Endothelial cell (in vitro differentiated cells): ENCODE measurements at regions not wholly inside any gene's neighbourhood (a gene's known extent, or its start where the extent isn't known, plus 50 kb on each side); places are given as distances from the start of the nearest gene placed in this dataset.

ENCODE experiments used
- DNase-seq: peaks from one replicate; pipeline ENCODE4 v3.0.0; 2021; ENCODE audit warnings: low spot score
- H3K27ac Mint-ChIP-seq: one replicate; pipeline ENCODE4 v1.8.0; 2021; ENCODE audit warnings: mixed read lengths, inconsistent platforms; ENCODE audit not compliant: unreplicated experiment
- H3K27me3 Mint-ChIP-seq: one replicate; pipeline ENCODE4 v1.8.0; 2021; ENCODE audit warnings: mild to moderate bottlenecking, moderate library complexity, mixed read lengths, inconsistent platforms; ENCODE audit not compliant: unreplicated experiment
- H3K36me3 Mint-ChIP-seq: one replicate; pipeline ENCODE4 v1.8.0; 2021; ENCODE audit warnings: mild to moderate bottlenecking, low read depth, mixed read lengths, inconsistent platforms; ENCODE audit not compliant: unreplicated experiment
- H3K4me1 Mint-ChIP-seq: one replicate; pipeline ENCODE4 v1.8.0; 2021; ENCODE audit warnings: mild to moderate bottlenecking, mixed read lengths, inconsistent platforms; ENCODE audit not compliant: unreplicated experiment
- H3K4me3 Mint-ChIP-seq: one replicate; pipeline ENCODE4 v1.8.0; 2021; ENCODE audit warnings: mild to moderate bottlenecking, mixed read lengths, inconsistent platforms; ENCODE audit not compliant: unreplicated experiment
- H3K9me3 Mint-ChIP-seq: one replicate; pipeline ENCODE4 v1.8.0; 2021; ENCODE audit warnings: mixed read lengths, inconsistent platforms; ENCODE audit not compliant: unreplicated experiment
- TF ChIP-seq, protein P1 (sequence below): fragments of 200-600 bp; sonication (generic); IDR thresholded peaks from one replicate; pipeline ENCODE4 v1.5.0; 2021; ENCODE audit warnings: antibody characterized with exemption; ENCODE audit not compliant: unreplicated experiment

DNA sequence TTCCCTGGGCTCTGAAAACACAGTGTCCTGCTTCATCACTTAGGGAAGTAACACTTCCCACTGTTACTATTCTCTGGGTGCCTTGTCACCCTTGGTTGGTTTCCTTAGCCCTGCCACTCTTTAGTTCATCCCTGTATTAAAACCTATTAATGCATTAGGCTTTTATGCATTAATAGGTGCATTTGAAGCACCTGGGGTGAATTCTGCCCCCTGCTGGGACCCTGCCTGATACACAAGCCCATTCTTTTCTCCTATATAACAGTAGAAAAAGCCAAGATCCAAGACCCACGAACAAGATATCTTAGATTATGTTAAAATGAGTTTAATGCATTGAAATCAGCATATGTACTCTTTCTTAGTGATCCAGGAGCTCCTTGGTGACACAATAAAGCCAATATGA lies 235.7 kb downstream of the PMP22 start:
- peaks cover 5% of the 10 kb centered on the region for H3K27me3 Mint-ChIP-seq
- H3K4me1 Mint-ChIP-seq, result no peaks in the 10 kb centered on the region
- DNase-seq, result no peak
- H3K27ac Mint-ChIP-seq, result no peak overlapping the region
- no peaks in the 10 kb centered on the region for H3K9me3 Mint-ChIP-seq
- TF ChIP-seq, protein P1, sequence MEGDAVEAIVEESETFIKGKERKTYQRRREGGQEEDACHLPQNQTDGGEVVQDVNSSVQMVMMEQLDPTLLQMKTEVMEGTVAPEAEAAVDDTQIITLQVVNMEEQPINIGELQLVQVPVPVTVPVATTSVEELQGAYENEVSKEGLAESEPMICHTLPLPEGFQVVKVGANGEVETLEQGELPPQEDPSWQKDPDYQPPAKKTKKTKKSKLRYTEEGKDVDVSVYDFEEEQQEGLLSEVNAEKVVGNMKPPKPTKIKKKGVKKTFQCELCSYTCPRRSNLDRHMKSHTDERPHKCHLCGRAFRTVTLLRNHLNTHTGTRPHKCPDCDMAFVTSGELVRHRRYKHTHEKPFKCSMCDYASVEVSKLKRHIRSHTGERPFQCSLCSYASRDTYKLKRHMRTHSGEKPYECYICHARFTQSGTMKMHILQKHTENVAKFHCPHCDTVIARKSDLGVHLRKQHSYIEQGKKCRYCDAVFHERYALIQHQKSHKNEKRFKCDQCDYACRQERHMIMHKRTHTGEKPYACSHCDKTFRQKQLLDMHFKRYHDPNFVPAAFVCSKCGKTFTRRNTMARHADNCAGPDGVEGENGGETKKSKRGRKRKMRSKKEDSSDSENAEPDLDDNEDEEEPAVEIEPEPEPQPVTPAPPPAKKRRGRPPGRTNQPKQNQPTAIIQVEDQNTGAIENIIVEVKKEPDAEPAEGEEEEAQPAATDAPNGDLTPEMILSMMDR, result no peak
- no peak overlapping the region for H3K4me3 Mint-ChIP-seq
- H3K36me3 Mint-ChIP-seq, result no peaks in the 10 kb centered on the region

DNA sequence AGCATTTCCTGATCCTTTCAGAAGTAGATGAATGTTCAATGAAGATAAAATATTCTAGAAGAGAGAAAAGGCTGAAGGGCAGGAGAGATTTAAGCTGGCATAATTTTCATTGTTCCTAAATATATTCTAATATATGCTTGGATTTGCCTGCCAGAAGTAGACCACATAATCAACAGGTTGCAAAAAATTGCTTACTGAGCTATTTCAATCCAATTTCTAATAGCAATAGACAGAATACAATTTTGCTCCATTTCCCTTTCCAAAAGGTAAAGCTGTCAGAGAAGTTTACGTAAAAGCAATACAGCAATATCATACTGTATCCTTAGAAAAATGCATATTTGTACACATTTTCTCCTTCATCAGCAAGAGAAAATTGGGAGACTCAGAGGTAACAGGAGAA lies 237.3 kb downstream of the PMP22 start:
- Mint-ChIP-seq H3K4me1 (no peaks in the 10 kb centered on the region), H3K4me3 (no peak overlapping the region), H3K27me3 (peaks cover 5% of the 10 kb centered on the region), H3K9me3 (no peaks in the 10 kb centered on the region), H3K36me3 (no peaks in the 10 kb centered on the region), H3K27ac (no peak overlapping the region)
- no peak for DNase-seq
- TF ChIP-seq, protein P1, result no peak

DNA sequence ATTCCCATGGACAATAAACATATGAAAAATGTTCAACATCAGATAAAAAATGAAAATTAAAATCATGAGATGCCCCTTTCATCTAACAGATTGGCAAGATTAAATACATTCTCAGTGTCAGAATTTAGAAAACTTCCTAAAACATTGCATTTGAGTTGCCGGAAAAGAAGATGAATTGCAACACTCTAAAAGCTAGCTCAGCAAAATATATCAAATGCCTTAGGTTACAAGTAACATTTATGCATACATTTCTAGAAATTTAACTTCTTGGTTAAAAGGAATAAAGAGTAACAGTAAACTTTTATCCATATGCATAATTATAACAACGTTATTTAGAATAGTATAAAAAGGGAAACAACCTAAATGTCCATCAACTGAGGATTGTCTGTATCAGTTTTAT lies 239.0 kb downstream of the PMP22 start:
- TF ChIP-seq, protein P1, result no peak
- no peak for DNase-seq
- Mint-ChIP-seq H3K36me3 (no peaks in the 10 kb centered on the region), H3K4me1 (no peaks in the 10 kb centered on the region), H3K27ac (no peak overlapping the region), H3K27me3 (peaks cover 5% of the 10 kb centered on the region), H3K9me3 (no peaks in the 10 kb centered on the region), H3K4me3 (no peak overlapping the region)

DNA sequence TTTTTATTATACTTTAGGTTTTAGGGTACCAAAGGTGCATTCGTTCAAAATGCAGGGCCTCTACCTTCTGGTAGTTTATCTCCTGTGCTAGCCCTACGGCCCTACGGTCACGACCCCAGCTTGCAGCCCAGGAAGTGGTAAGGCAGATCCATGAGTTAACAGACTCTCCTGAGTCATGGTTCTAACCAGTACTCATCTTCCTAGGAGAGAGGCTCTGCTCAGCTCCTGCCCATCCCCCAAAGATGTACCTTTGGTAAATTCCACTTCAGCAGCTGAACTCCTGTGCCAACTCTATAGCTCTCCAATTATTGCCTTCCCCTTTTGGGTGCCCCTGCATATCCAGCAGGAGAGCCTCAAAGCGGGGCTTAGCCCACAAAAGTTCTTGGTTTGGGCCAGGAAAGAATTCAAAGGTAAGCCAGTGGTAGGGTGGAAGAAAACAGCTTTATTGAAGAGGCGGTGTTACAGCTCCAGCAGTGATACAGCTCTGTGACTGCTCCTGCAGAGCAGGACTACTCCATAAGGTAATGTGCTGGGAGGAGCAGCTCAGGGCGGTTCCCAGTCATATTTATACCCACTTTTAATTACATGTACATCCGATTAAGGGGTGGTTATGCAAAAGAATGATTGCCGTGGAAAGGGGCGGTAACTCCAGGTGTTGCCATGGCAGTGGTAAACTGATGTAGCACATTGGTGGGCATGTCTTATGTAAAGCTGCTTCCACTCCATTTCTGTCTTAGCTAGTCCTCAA lies 241.4 kb downstream of the PMP22 start:
- H3K4me3 Mint-ChIP-seq, result no peak overlapping the region
- H3K9me3 Mint-ChIP-seq, result no peaks in the 10 kb centered on the region
- no peak for DNase-seq
- TF ChIP-seq, protein P1, result no peak
- peaks cover 2% of the 10 kb centered on the region for H3K27me3 Mint-ChIP-seq
- H3K4me1 Mint-ChIP-seq, result no peaks in the 10 kb centered on the region
- no peak overlapping the region for H3K27ac Mint-ChIP-seq
- no peaks in the 10 kb centered on the region for H3K36me3 Mint-ChIP-seq

DNA sequence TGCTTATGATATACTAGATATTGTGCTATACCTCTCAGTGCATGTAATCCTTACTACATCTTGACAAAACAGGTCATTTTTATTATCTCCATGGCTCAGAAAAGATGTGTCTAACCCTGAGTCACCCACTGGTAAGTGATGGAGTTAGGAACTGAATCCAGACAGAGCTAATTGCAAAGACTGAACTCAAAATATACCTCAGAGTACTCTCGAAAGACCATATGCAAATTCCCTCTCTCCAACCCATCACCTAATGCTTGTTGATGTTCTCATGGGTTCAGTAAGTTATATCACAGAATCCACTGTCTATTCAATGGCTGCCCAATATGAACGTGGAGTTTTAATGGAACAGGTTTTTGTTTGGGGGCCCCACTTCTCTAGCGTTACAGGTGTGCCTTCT lies 246.0 kb downstream of the PMP22 start:
- no peaks in the 10 kb centered on the region for H3K4me1 Mint-ChIP-seq
- H3K4me3 Mint-ChIP-seq, result no peak overlapping the region
- TF ChIP-seq, protein P1, result no peak
- DNase-seq, result no peak
- H3K9me3 Mint-ChIP-seq, result no peaks in the 10 kb centered on the region
- no peaks in the 10 kb centered on the region for H3K27me3 Mint-ChIP-seq
- no peaks in the 10 kb centered on the region for H3K36me3 Mint-ChIP-seq
- no peak overlapping the region for H3K27ac Mint-ChIP-seq
